GM10248 (cell line): ENCODE measurements at regions not wholly inside any gene's neighbourhood (a gene's known extent, or its start where the extent isn't known, plus 50 kb on each side); places are given as distances from the start of the nearest gene placed in this dataset.

Experiments
- CTCF ChIA-PET: fragments of 300-600 bp; sonication (Branson Sonifier 250); formaldehyde crosslinking; extraction: SDS; loops from one replicate; lab custom pipeline; 2021; ENCODE audit warnings: antibody characterized with exemption; lab: Yijun Ruan, JAX
- POLR2A ChIA-PET: fragments of 350-650 bp; sonication (Branson Sonifier 250); formaldehyde crosslinking; extraction: SDS; loops from one replicate; lab custom pipeline; 2020; ENCODE audit warnings: antibody characterized with exemption; lab: Yijun Ruan, JAX
- DNase-seq: peaks from one replicate; pipeline ENCODE4 v3.0.0; 2012; ENCODE audit errors: extremely low spot score
- CTCF ChIP-seq: IDR thresholded peaks from 2 replicates; pipeline ENCODE4 v1.5.1; 2012; ENCODE audit warnings: mild to moderate bottlenecking, low read depth; ENCODE audit errors: extremely low read depth, missing control alignments, control extremely low read depth

DNA sequence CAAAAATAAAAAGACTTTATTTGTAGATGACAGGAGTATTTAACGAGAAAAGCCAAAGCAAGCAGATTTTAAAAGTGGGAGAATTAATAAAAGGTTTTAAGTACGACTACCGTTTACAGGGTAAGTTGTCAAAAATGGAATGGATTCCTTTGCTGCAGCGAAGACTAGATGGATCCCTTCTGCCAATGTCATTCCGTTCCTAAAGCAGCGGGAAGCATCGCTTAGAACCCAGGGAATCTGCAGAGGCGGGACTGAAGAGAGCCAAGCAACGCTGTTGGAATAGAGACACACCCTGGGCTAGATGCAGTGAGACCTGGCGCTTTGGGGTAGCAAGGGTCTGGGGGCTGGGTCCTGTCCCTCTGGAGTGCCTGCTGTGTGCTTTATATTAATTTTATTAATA, 303.1 kb upstream of the MKI67 start:
- ChIA-PET POLR2A (no interaction called here), CTCF (no interaction called here)
- TF ChIP-seq CTCF, result no peak
- no peak for DNase-seq

GRCh38 chr10:128429835-128430513, 303.8 kb upstream of the MKI67 start:
- no peak for DNase-seq
- no peak for TF ChIP-seq CTCF
- ChIA-PET POLR2A (no interaction called here), CTCF (no interaction called here)

DNA sequence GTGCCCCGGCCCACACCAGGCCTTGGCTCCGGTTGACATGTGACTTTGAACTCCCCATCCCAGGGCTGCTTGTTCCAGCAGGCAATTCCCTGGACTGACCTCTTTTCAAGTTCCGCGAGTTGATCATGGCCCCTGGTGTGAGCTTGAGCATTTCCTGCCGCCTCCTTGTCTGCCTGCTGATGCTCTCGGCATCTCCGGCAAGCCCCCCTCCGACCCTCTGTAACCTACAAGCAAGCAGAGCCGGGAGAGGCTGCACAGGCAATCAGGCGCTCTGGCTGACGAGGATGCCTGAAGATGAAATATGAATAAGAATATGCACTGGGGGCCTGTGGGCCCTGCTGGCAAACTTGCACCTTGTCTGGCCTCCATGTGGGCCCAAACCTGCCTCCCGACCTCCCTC, 304.9 kb upstream of the MKI67 start:
- no peak for DNase-seq
- POLR2A ChIA-PET, result no interaction called here
- no peak for TF ChIP-seq CTCF
- CTCF ChIA-PET, result no interaction called here

DNA sequence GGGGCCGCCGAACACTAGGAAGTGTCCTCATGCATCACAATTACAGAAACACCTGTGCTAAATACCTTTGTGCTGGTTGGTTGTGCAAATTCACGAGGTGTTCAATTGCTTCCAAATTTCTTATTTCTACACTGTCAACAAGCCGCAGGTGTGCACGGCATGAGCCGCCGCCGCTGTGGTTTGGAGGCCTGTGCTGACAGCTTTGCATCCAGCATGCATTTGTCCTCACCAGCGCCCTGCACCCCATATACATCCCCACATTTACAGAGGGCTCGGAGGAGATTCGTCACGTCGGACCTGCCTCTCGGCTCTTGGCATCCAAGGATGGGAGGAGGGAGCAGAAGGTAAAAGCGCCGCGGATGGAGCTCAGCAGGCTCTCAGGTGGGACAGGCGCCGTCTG, 305.3 kb upstream of the MKI67 start:
- CTCF ChIA-PET, result no interaction called here
- no peak for TF ChIP-seq CTCF
- POLR2A ChIA-PET, result no interaction called here
- DNase-seq, result no peak

- TF ChIP-seq CTCF, result no peak
- POLR2A ChIA-PET, result no interaction called here
- CTCF ChIA-PET, result no interaction called here
- DNase-seq, result no peak
These were observed 305.8 kb upstream of the MKI67 start for GRCh38 chr10:128432011-128432410.

- ChIA-PET POLR2A (no interaction called here), CTCF (no interaction called here)
- no peak for DNase-seq
- no peak for TF ChIP-seq CTCF
These were observed 306.2 kb upstream of the MKI67 start for GRCh38 chr10:128432423-128432822.
